Colonic mucosa (tissue), 4 donors: ENCODE measurements at regions not wholly inside any gene's neighbourhood (a gene's known extent, or its start where the extent isn't known, plus 50 kb on each side); places are given as distances from the start of the nearest gene placed in this dataset.
"Not testable (repeated sequence)": the region's sequence is repeated elsewhere in the genome, so short reads cannot be mapped to it uniquely, and the experiment has no call there.

Source experiments
- DNase-seq: peaks from one replicate; pipeline ENCODE4 v3.0.0-alpha.2; 2020
- H3K27ac ChIP-seq: fragments of 200-600 bp; one replicate; pipeline ENCODE4 v1.8.0; 2021
- H3K27me3 ChIP-seq: fragments of 200-600 bp; one replicate; pipeline ENCODE4 v1.8.0; 2021
- H3K36me3 ChIP-seq: fragments of 200-600 bp; one replicate; pipeline ENCODE4 v1.8.0; 2021
- H3K4me1 ChIP-seq: fragments of 200-600 bp; one replicate; pipeline ENCODE4 v1.8.0; 2021; ENCODE audit warnings: mild to moderate bottlenecking
- H3K4me3 ChIP-seq: fragments of 200-600 bp; one replicate; pipeline ENCODE4 v1.8.0; 2021
- H3K9ac ChIP-seq, 2 donors: one replicate each; pipeline ENCODE4 v1.7.0; 2013; ENCODE audit warnings: control low read depth in 2 of 2, low read depth in 2 of 2, low read length in 2 of 2
- H3K9me3 ChIP-seq: fragments of 200-600 bp; one replicate; pipeline ENCODE4 v1.8.0; 2021
- CTCF ChIP-seq: fragments of 200-600 bp; IDR thresholded peaks from one replicate; pipeline ENCODE4 v1.8.0; 2022; ENCODE audit warnings: antibody characterized with exemption, mild to moderate bottlenecking
- intact Hi-C: fragments of 100-400 bp; cut with DNase I; formaldehyde crosslinking; loops from one replicate; pipeline ENCODE4 v1.14.1; 2022
- donor health status: healthy.
- donor health status: DM: no; HTN: no; CAD: no.
- donor health status: DM: no; HTN: no; CAD: no.

- H3K4me1 ChIP-seq = peaks cover 23% of the 10 kb centered on the region
- H3K27me3 ChIP-seq = no peaks in the 10 kb centered on the region
- intact Hi-C loops = no loop called here
- DNase-seq = no peak
- no peaks in the 10 kb centered on the region for H3K36me3 ChIP-seq
- H3K9ac ChIP-seq = no peak overlapping the region
- H3K4me3 ChIP-seq = no peak overlapping the region
- H3K27ac ChIP-seq = peak overlapping the region; percentile 77
- no peaks in the 10 kb centered on the region for H3K9me3 ChIP-seq
- TF ChIP-seq CTCF = no peak
These were observed 115.9 kb upstream of the TNRC6C start for GRCh38 chr17:77842528-77843147.

- H3K4me1 ChIP-seq = peaks cover 23% of the 10 kb centered on the region
- H3K4me3 ChIP-seq, DNase-seq, H3K27ac ChIP-seq, H3K9me3 ChIP-seq, H3K36me3 ChIP-seq, H3K9ac ChIP-seq, intact Hi-C loops, H3K27me3 ChIP-seq: not testable (repeated sequence)
These were observed 115.1 kb upstream of the TNRC6C start for GRCh38 chr17:77843255-77843895.

- intact Hi-C loops = no loop called here
- Histone ChIP-seq H3K27me3 (no peaks in the 10 kb centered on the region), H3K36me3 (no peaks in the 10 kb centered on the region), H3K9me3 (no peaks in the 10 kb centered on the region), H3K27ac (no peak overlapping the region), H3K9ac (no peak overlapping the region), H3K4me1 (peaks cover 23% of the 10 kb centered on the region), H3K4me3 (no peak overlapping the region)
- DNase-seq = no peak
- TF ChIP-seq CTCF = no peak
These were observed 114.6 kb upstream of the TNRC6C start for GRCh38 chr17:77843896-77844295.

GRCh38 chr17:77844681-77845080 lies 113.8 kb upstream of the TNRC6C start:
- Histone ChIP-seq H3K27me3 (no peaks in the 10 kb centered on the region), H3K27ac (no peak overlapping the region), H3K36me3 (no peaks in the 10 kb centered on the region), H3K4me1 (peaks cover 23% of the 10 kb centered on the region), H3K4me3 (no peak overlapping the region), H3K9me3 (no peaks in the 10 kb centered on the region), H3K9ac (no peak overlapping the region)
- intact Hi-C loops = no loop called here
- DNase-seq = no peak
- no peak for TF ChIP-seq CTCF

GRCh38 chr17:77845541-77846225 lies 112.8 kb upstream of the TNRC6C start:
- H3K9me3 ChIP-seq = no peaks in the 10 kb centered on the region
- no peak overlapping the region for H3K9ac ChIP-seq
- intact Hi-C loops = no loop called here
- H3K4me1 ChIP-seq = peaks cover 15% of the 10 kb centered on the region
- no peaks in the 10 kb centered on the region for H3K27me3 ChIP-seq
- H3K36me3 ChIP-seq = no peaks in the 10 kb centered on the region
- no peak overlapping the region for H3K4me3 ChIP-seq
- DNase-seq = no peak
- H3K27ac ChIP-seq = no peak overlapping the region
- TF ChIP-seq CTCF = no peak
